Activated effector memory CD4-positive, alpha-beta T cell treated with anti-CD3 and anti-CD28 coated beads, Interleukin-2, amount 50 U/mL, for 16 hours (primary cell): ENCODE measurements at regions not wholly inside any gene's neighbourhood (a gene's known extent, or its start where the extent isn't known, plus 50 kb on each side); places are given as distances from the start of the nearest gene placed in this dataset.
"Not testable (repeated sequence)": the region's sequence is repeated elsewhere in the genome, so short reads cannot be mapped to it uniquely, and the experiment has no call there.

ENCODE experiments used
- DNase-seq: peaks from one replicate; pipeline ENCODE4 v3.0.0-alpha.2; 2020

DNA sequence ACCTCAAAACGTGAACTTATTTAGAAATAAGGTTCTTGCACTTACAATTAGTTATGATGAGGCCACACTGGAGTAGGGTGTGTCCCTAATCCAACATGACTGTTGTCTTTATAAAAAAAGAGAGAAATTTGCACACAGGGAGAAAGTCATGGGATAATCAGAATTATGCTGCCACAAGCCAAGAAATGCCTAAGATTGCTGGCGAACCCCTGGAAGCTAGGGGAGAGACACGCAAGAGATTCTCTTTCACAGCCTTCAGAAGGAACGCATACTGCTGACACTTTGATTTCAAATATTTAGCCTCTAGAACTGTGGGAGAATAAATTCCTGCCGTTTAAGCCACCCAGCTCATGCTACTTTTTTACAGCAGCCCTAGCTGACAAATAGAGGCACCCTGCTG is 138.3 kb downstream of the CCDC71L start:
- no peak for DNase-seq

DNA sequence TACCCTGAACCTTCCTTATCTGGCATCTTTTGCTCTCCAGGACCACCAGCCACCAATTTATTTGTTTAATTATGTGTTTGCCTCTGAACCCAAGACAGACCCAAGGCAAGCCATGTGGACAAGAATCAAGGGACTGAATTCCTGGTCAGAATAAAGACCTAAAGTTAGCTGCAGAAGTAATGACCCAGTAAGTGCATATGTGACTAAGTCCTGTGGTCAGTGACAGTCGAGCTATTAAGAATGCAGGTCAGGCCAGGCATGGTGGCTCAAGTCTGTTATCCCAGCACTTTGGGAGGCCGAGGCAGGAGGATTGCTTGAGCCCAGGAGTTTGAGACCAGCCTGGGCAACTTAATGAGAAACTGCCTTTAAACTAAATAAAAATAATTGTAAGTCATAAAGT is 139.4 kb downstream of the CCDC71L start:
- no peak for DNase-seq

DNA sequence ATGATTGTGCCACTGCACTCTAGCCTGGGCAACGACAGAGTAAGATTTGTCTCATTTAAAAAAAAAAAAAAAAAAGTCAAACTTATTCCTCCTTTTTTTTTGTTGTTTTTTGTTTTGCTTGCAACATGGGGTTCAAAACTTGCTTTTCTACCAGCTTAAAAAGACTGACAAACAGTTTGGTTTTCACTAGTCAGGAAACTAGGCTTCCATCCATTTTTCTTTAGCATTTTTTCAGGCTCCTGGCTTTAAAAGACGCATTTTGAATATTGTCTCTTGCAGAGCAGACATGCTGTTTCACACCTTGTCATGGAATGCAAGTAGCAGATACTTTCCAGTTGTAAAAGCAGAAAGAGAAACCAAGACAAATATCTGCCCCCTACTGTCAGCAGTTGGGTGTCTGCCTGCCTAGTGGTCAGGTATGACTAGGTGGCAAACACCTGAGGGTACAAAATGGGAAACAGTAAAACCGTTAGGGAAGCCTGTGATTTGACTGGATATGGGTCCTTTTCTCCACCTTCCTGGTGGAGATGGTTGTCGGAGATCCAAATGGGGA is 139.9 kb downstream of the CCDC71L start:
- DNase-seq: no peak

DNA sequence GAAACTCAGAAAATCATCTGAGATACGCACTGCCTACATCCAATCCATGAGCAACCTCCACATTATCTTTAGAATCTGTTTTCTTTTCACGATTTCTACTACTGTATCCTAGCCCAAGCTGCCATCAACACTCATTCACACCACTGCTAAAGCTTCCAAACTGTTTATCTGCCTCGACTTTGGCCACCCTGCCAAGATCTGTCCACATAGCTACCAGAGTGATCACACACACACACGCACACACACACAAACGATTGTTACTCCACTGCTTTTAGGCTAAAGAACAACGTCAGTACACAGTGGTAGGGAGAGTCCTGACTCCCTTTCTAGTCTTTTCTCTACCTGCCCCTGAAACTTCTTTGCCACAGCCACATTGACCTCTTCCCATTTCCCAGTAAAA is 142.0 kb downstream of the CCDC71L start:
- no peak for DNase-seq

DNA sequence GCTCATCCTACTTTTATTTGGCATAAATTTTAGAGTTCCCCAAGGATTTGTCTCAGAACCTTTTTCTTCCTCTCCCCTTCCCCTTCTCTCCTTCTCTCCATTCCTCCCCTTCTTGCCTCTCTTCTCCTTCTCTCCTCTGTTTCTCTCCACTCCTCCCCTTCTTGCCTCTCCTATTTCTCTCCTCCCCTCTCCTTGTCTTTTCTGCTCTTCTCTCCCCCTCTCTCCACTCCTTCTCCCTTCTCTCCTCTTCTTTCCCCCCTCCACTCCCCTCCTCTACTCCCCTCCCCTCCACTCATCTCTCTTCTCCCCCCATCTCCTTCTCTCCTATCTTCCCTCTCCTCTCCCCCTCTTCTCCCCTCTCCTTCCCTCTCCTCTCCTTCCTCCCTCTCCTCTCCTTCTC is 142.7 kb downstream of the CCDC71L start:
- no peak for DNase-seq

DNA sequence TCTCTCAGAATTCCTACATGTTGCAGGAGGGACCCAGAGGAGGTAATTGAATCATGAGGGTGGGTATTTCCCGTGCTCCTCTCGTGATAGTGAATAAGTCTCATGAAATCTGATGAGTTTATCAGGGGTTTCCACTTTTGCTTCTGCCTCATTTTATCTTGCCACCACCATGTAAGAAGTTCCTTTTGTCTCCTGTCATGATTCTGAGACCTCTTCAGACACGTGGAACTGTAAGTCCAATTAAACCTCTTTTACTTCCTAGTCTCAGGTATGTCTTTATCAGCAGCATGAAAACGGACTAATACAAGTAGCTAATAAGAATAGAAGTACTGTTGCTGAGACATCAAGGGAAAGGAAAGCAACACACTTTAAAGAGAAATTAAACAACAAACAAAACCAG is 143.4 kb downstream of the CCDC71L start:
- DNase-seq: no peak

DNA sequence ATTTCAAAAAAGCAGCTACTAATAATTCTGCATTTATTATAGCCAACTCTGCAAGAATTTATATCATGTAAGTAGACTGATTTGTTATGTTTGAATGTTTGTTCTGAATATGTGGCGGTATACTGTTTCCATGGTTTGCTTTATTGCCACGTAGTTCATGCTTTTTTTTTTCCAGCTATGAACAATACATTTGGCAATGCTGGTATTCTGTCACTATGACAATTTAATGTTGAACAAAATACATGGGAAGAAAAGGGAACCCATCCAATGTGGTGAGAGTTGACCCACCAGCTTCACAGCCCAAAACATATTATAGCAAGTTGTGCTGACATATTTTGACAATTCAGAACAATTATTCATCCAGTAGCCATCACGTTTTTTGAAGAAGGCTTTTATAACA is 145.6 kb downstream of the CCDC71L start:
- DNase-seq: no peak

DNA sequence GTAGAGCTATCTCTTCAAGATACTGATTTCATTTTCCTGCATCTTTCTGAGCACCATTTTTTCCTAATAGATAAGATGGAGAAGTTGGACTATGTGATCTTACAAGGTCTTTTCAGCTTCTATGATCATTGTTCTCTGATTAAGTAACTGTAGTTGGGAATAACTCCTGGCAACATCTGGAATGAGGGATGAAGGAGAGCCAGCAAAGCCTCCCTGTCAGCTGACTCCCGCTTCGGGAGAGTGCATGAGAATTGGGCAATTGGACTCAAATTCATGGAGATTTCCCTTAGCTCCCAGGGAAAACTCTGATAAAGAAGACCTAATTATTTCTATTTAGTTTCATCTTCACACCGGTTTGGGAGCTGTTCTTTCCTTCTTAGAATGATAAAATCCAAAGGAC is 146.1 kb downstream of the CCDC71L start:
- DNase-seq: no peak

DNA sequence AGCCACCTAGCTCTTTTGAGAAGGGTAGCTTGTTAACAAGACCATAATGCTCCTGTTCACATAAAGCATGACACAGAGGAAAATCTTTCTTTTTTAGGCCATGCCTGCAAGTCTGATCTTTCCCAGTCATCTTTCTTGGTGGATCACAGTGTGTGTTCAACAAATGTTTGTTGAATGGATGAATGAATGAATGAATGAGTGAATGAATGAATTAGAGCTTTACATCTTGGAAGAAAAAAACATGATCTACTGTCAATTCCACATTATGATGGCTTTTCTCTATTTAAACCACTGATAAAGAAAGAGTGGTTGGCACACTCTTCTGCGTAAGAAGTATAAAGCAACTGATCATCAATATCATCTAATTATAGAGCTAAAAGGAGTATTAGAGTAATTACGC is 148.7 kb downstream of the CCDC71L start:
- no peak for DNase-seq

DNA sequence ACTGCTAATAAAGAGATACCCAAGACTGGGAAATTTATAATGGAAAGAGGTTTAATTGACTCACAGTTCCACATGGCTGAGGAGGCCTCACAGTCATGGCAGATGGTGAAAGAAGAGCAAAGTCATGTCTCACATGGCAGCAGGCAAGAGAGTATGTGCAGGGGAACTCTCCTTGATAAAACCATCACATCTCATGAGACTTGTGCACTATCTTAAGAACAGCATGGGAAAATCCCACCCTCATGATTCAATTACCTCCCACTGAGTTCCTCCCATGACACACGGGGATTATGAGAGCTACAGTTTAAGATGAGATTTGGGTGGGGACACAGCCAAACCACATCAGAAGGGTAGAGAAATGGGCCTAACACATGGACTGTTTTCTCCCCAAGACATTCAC is 156.3 kb downstream of the CCDC71L start:
- no peak for DNase-seq

DNA sequence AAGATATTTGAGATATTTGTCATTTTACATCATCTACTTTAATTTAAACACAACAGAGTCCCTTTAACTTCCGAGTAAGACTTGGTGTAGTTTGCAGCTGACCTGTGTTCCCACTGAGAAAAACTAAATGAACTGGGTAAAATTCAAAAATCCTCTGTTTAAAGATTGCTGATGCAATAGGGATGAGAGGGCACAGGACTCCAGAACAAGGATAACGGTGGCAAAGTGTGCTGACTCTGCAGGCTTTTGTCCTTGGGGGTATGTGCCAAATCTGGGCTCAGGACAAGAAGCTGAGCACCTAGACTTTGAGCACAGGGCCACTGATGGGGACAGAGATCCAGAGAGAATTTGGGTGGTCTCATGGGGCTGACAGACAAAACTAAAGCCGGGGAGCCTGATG is 156.8 kb downstream of the CCDC71L start:
- no peak for DNase-seq

DNA sequence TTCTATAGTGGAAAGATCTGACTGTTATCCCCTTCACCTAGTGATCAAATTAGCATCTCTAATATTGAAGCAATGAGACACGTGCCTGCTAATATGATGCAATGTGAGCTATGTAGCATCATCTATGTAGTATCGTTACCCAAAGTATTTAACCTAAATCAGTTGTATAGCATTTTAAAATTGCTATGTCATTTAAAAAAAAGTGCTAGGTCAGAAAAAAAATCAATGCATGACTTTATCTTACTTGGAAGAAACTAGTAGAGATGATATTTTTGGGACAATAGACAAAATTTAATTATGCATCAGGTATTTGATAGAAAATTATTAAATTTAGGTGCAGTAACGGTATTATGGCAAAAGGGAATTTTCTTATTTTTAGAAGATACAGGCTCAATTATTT is 157.3 kb downstream of the CCDC71L start:
- no peak for DNase-seq

DNA sequence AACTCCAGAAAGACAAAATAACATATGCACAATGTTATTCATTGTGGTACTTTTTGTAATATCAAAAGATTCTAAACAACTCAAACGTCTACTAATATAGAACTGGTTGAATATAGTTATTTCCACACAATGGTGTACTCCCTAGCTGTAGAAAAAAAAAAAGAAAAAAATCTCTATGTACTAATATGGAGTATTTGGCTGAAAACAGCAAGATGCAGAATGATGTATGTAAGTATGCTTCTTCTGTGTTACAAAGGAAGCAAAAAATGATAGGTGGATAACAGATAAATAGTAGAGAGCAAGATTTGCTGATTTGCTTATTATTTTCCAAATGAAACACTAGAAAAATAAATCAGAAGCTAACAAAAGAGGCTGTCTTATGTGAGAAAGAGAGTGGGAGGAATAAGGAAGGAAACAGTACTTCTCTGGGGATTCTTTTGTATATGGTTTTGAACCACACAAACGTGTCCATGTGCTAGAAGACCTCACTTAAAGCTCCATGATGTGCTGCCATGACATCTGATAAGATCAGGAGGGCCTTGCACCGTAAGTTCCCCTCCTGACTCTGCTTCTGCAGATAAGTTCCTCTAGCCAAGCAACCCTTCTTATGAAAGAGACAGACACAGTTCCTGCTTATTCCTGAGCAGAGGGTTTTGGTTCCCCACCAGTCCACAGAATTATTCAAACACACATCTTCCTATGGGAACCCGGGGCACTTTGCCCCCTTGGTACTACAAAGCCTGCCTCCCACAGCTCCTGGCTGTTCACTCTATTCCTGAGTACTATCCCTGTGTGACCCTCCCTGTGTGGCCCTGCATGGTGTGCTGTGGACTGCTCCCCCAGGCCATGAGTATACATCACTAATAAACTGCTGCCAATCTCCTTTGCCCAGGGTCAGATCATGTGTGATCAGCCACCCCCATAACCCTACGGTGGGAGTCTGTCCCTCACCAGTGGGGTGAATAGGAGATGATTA is 159.1 kb downstream of the CCDC71L start:
- no peak for DNase-seq

DNA sequence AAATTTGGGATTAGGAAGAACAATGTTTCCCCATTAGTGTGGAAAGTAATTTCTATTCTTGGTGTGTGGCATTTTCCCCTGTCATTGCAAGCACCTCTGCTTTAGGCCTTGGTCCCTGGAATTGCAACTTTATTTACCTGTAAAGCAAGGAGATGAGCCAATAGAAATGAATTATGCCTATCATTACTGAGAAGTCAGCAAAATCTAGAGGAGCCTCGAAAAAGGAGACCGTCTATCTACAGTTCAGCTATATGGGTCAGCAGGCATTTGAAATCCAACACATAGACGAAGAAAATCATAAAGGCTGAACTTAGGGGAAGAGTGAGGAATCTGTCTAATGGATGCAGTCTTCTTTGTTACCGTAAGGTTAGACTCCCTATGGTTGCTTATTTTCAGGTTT is 161.1 kb downstream of the CCDC71L start:
- no peak for DNase-seq

DNA sequence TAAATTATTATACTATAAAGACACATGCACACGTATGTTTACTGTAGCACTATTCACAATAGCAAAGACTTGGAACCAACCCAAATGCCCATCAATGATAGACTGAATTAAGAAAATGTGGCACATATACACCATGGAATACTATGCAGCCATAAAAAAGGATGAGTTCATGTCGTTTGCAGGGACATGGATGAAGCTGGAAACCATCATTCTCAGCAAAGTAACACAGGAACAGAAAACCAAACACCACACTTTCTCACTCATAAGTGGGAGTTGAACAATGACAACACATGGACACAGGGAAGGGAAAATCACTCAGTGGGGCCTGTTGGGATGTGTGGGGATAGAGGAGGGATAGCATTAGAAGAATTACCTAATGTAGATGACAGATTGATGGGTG is 163.0 kb downstream of the CCDC71L start:
- DNase-seq: not testable (repeated sequence)

DNA sequence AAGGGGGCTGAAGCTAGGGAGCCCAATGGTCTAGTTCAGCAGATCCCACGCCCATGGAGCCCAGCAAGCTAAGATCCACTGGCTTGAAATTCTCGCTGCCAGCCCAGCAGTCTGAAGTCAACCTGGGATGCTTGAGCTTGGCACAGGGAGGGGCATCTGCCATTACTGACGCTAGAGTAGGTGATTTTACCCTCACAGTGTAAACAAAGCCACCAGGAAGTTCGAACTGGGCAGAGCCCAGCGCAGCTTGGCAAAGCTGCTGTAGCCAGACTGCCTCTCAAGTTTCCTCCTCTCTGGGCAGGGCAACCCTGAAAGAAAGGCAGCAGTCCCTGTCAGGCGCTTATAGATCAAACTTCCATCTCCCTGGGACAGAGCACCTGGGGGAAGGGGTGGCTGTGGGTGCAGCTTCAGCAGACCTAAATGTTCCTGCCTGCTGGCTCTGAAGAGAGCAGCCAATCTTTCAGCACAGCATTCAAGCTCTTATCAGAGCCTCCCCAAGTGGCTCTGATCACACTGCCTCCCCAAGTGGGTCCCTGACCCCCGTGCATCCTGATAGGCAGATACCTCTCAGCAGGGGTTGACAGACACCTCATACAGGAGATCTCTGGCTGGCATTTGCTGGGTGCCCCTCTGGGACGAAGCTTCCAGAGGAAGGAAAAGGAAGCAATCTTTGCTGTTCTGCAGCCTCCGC is 167.8 kb downstream of the CCDC71L start:
- no peak for DNase-seq

DNA sequence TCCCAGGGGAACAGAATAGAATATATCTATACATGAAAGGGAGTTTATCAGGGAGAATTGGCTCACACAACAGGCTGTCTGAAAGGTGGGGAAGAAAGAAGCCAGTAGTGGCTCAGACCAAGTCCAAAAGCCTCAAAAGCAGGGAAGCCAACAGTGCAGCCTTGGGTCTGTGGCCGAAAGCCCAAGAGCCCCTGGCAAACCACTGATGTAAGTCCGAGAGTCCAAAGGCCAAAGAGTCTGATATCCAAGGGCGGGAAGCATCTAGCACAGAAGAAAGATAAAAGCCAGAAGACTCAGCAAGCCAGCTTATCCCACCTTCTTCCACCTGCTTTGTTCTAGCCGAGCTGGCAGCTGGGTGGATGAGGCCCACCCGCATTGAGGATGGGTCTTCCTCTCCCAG is 172.5 kb downstream of the CCDC71L start:
- no peak for DNase-seq

DNA sequence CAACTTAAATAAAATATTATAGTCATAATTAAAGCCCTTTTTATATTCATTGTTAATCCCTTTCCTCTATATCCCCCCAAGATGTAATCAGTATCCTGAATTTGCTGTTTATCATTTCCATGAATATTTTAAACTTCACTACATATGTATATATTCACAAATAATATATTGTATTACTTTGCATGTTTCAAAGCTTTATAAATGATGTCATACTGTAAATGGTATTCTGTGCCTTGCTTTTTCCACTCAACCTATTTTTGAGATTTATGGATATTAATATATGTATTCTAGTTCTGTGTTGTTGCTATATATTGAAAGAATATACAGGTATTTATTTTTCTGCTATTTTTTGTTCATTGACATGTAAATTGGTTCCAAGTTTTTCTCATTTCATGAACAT is 173.1 kb downstream of the CCDC71L start:
- no peak for DNase-seq

DNA sequence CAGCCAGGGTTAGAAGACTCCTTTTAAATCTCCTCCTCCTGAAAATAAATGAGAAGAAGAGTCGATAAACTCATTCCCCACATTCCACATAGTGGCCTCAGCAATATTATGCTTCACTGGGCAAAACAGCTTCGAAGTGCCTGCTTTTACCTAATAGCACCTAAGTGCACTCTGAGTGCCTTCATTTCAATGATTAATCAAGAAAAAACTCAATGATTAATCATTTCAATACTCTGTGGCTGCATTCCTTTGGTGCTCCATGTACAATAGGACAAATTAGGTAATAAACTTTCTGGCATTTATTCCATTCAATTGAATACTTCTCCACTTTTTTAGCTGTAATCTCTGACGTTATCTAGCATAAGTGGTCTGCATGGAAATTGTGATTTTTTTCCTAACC is 174.6 kb downstream of the CCDC71L start:
- no peak for DNase-seq

DNA sequence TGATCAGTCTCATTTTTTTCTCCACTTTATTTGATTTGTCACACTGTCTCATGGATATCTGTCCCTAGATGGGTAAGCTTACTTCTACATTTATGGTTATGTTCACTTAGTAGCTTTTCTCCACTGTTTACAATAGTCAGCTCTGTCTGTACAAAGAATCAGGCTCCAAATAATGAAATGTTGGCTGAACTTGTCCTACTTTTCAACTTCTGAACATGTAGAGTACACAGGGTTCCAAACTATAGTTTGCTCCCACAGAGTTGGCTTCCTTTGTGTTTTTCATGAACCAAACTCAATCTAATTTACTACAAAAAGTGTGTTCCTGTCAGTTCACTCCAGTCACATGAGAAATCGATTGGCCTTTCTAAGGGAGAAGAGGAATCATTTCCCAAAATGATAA is 175.0 kb downstream of the CCDC71L start:
- no peak for DNase-seq

DNA sequence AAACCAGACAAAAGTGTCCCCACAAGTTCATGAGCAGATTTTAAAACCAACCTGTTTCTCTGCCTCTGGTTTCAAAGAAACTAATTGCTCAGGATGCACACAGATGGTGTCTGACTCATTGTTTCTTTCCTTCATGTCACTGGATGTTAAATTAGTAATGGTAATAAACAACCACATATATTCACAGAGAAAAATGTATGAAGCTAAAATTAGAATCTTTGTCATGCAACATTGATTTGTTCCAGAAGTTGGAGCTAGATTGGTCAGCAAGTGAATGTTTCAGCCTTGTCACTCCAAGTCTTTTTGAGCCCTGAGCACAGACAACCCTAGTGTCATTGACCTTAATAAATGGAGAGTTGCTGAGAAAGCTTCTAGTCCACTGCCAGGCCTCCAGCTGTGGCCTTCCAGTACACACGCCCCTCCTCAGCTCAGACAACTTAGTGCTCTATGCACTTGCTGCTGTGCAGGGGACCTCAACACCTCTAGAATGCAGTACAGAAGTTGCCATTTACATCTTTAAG is 175.9 kb downstream of the CCDC71L start:
- DNase-seq: no peak

DNA sequence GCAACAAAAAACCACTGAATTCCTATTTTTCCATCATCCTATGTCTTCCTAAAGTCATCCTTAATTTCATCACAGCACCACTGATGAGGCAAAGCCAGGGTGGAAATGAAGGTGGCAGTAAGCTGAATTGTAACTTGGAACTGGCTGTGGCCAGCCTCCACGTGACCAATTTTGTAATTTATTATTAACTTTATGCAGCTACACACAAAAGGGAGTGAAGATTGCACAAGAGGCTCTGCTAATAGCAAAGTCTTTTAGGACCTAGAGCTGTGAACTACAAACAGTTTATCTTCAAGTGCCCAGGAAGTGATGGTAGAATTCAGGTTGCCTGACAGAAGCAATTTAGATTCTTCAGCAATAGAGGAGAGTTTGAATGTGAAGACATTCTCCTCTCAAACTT is 176.4 kb downstream of the CCDC71L start:
- no peak for DNase-seq

DNA sequence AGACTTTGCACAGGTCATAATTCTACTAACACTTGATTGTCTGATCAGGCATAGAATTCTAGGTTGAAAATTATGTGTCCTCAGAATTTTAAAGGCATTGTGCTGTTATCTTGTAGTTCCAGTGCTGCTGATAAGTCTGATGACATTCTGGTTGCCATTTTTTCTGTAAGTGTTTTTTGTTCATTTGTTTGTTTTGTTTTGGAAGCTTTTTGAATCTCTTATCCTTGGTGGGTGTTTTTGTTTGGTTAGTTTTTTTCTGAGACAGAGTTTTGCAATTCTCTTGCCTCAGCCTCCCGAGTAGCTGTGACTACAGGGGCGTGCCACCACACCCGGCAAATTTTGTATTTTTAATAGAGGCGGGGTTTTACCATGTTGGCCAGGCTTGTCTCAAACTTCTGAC is 178.9 kb downstream of the CCDC71L start:
- DNase-seq: no peak

DNA sequence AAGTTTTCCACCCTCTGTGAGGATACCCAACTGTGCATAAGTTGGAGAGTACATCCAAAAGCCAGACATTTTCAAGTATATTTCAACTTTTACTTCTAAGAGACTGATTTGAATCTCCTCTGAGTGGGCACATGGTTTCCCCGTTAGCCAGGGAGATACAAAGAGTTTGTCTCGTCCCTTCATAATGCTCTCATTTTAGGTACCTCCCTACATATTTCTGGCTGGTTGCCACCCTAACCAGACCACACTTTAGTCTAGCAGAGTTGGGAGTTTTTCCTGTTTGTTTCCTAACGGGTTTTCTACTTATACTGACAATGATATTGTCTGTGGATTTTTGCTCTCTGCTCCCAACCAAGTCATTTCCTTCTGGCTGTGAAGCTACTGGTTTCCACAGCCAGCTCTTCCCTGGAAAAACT is 180.3 kb downstream of the CCDC71L start:
- no peak for DNase-seq
